PC-9 (cell line): ENCODE measurements at regions not wholly inside any gene's neighbourhood (a gene's known extent, or its start where the extent isn't known, plus 50 kb on each side); places are given as distances from the start of the nearest gene placed in this dataset.

Experiments
- BruUV-seq: library from RNA; stranded (reverse); fragments of 400-500 nt; replicated peaks from 2 replicates; lab custom pipeline; 2021; lab: Mats Ljungman, UMichigan
- CTCF ChIA-PET: fragments of 300-600 bp; sonication (Branson Sonifier 250); formaldehyde crosslinking; loops from one replicate; lab custom pipeline; 2022; ENCODE audit warnings: antibody characterized with exemption; lab: Charles Lee
- POLR2A ChIA-PET: fragments of 300-600 bp; sonication (Branson Sonifier 250); formaldehyde crosslinking; loops from one replicate; lab custom pipeline; 2022; ENCODE audit warnings: antibody characterized with exemption; ENCODE audit not compliant: unreplicated experiment; lab: Charles Lee
- DNase-seq, 2 experiments: peaks; one replicate each; pipeline versions ENCODE4 v3.0.0 to v3.0.0-alpha.2; 2015 to 2022; ENCODE audit warnings: mixed read lengths in 1 of 2
- H2AFZ ChIP-seq: fragments of 200-600 bp; sonication (generic); 2 replicates; pipeline ENCODE4 v1.8.1; 2017; ENCODE audit warnings: antibody characterized with exemption
- H3F3A ChIP-seq: fragments of 200-600 bp; sonication (generic); 2 replicates; pipeline ENCODE4 v1.8.1; 2017; ENCODE audit warnings: antibody characterized with exemption, mild to moderate bottlenecking, low read depth; ENCODE audit not compliant: insufficient read depth
- H3K27ac ChIP-seq: fragments of 200-600 bp; sonication (generic); 2 replicates; pipeline ENCODE4 v1.6.1; 2016; ENCODE audit warnings: mixed run types
- H3K27me3 ChIP-seq: fragments of 200-600 bp; sonication (generic); 2 replicates; pipeline ENCODE4 v1.6.1; 2016; ENCODE audit warnings: low read depth, mixed run types; ENCODE audit not compliant: insufficient read depth
- H3K36me3 ChIP-seq: fragments of 200-600 bp; sonication (generic); 2 replicates; pipeline ENCODE4 v1.6.1; 2016; ENCODE audit warnings: low read depth, mixed run types
- H3K4me1 ChIP-seq: fragments of 200-600 bp; sonication (generic); replicated peaks from 2 replicates; pipeline ENCODE4 v1.6.1; 2016; ENCODE audit warnings: mixed run types; ENCODE audit not compliant: insufficient read depth
- H3K4me2 ChIP-seq: fragments of 200-600 bp; sonication (generic); 2 replicates; pipeline ENCODE4 v1.6.1; 2017; ENCODE audit warnings: mixed run types
- H3K4me3 ChIP-seq: fragments of 200-600 bp; sonication (generic); 2 replicates; pipeline ENCODE4 v1.6.1; 2016; ENCODE audit warnings: mixed run types
- H3K79me2 ChIP-seq: fragments of 200-600 bp; sonication (generic); 2 replicates; pipeline ENCODE4 v1.6.1; 2017; ENCODE audit warnings: low read depth, mixed run types
- H3K9me2 ChIP-seq: fragments of 200-600 bp; sonication (generic); 2 replicates; pipeline ENCODE4 v1.8.1; 2017; ENCODE audit warnings: mild to moderate bottlenecking; ENCODE audit not compliant: insufficient read depth
- H3K9me3 ChIP-seq: fragments of 200-600 bp; sonication (generic); 2 replicates; pipeline ENCODE4 v1.8.1; 2016; ENCODE audit warnings: low read depth; ENCODE audit not compliant: insufficient read depth
- H4K20me1 ChIP-seq: fragments of 200-600 bp; sonication (generic); 2 replicates; pipeline ENCODE4 v1.8.1; 2017; ENCODE audit not compliant: insufficient read depth
- EZH2 ChIP-seq: fragments of 200-600 bp; sonication (generic); IDR thresholded peaks from 2 replicates; pipeline ENCODE4 v1.8.0; 2017; ENCODE audit warnings: antibody characterized with exemption, low read depth
- intact Hi-C: fragments of 100-400 bp; cut with micrococcal nuclease; formaldehyde crosslinking; loops from one replicate; pipeline ENCODE4 v1.10.0; 2022; ENCODE audit not compliant: unreplicated experiment
- TF ChIP-seq, protein P1 (sequence below): fragments of 200-600 bp; sonication (generic); conservative IDR thresholded peaks from 2 replicates; pipeline ENCODE4 v1.6.1; 2017; ENCODE audit warnings: mixed run types, antibody characterized with exemption, mild to moderate bottlenecking, moderate library complexity

DNA sequence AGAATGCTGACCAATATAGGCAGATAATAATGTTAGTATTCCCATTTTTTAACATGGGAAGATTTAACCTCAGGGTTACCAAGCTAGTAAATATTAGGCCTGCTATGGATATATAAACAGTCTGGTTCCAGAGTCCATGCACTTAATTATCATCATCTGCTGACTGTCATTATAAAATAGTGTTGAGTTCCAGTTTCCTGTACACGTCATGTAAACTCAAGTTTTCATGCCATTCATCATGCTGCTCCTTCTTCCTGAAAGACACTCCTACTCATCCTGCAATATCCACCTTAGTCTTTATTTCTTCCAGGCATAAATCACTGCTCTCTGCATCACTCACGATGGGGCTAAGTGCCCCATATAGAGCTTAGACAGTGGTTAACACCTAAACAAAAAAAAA lies 420.8 kb upstream of the SPHKAP start:
- no peaks in the 10 kb centered on the region for H3K79me2 ChIP-seq
- no TSS peak for BruUV-seq
- ChIA-PET CTCF (no interaction called here), POLR2A (interaction anchor here (0.7 kb wide), 1 partner anchor 1294 kb away, joined by 6 read pairs; no protein-coding TSS in a partner anchor)
- DNase-seq: no peak
- H3K36me3 ChIP-seq: no peaks in the 10 kb centered on the region
- no peaks in the 10 kb centered on the region for H3K4me1 ChIP-seq
- H3F3A ChIP-seq: no peaks in the 10 kb centered on the region
- H3K4me2 ChIP-seq: no peak overlapping the region
- no peaks in the 10 kb centered on the region for H3K9me2 ChIP-seq
- intact Hi-C loops: no loop called here
- H2AFZ ChIP-seq: no peak overlapping the region
- no peaks in the 10 kb centered on the region for H3K9me3 ChIP-seq
- H3K27ac ChIP-seq: no peak overlapping the region
- H3K4me3 ChIP-seq: no peak overlapping the region
- TF ChIP-seq, protein P1, sequence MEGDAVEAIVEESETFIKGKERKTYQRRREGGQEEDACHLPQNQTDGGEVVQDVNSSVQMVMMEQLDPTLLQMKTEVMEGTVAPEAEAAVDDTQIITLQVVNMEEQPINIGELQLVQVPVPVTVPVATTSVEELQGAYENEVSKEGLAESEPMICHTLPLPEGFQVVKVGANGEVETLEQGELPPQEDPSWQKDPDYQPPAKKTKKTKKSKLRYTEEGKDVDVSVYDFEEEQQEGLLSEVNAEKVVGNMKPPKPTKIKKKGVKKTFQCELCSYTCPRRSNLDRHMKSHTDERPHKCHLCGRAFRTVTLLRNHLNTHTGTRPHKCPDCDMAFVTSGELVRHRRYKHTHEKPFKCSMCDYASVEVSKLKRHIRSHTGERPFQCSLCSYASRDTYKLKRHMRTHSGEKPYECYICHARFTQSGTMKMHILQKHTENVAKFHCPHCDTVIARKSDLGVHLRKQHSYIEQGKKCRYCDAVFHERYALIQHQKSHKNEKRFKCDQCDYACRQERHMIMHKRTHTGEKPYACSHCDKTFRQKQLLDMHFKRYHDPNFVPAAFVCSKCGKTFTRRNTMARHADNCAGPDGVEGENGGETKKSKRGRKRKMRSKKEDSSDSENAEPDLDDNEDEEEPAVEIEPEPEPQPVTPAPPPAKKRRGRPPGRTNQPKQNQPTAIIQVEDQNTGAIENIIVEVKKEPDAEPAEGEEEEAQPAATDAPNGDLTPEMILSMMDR: no peak
- TF ChIP-seq EZH2: no peak
- no peaks in the 10 kb centered on the region for H4K20me1 ChIP-seq
- no peaks in the 10 kb centered on the region for H3K27me3 ChIP-seq

DNA sequence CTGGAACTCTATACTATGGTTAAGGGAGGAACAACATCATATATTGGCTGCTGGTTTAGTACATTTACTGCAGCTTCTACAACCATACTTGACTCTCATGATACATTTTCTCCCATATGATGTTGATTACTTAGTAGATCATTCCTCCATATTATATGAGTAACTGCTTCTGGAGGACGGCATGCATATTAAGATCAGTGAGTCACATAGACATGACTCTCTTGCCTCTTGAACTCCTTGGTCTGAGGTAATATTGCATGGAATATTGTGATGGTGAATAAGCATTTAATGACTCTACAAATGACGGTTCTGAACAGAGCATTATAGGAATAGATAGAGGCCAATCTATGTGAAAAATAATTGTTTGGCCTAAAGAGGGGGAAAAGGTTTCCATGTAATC lies 418.8 kb upstream of the SPHKAP start:
- H3F3A ChIP-seq: no peaks in the 10 kb centered on the region
- ChIA-PET POLR2A (no interaction called here), CTCF (no interaction called here)
- no peak overlapping the region for H3K4me2 ChIP-seq
- no peaks in the 10 kb centered on the region for H3K9me2 ChIP-seq
- no peaks in the 10 kb centered on the region for H4K20me1 ChIP-seq
- no peaks in the 10 kb centered on the region for H3K27me3 ChIP-seq
- H3K4me1 ChIP-seq: no peaks in the 10 kb centered on the region
- no peak for DNase-seq
- no peak overlapping the region for H2AFZ ChIP-seq
- H3K27ac ChIP-seq: no peak overlapping the region
- no peaks in the 10 kb centered on the region for H3K36me3 ChIP-seq
- intact Hi-C loops: no loop called here
- no TSS peak for BruUV-seq
- no peak for TF ChIP-seq EZH2
- TF ChIP-seq, protein P1: no peak
- H3K79me2 ChIP-seq: no peaks in the 10 kb centered on the region
- H3K4me3 ChIP-seq: no peak overlapping the region
- H3K9me3 ChIP-seq: no peaks in the 10 kb centered on the region

DNA sequence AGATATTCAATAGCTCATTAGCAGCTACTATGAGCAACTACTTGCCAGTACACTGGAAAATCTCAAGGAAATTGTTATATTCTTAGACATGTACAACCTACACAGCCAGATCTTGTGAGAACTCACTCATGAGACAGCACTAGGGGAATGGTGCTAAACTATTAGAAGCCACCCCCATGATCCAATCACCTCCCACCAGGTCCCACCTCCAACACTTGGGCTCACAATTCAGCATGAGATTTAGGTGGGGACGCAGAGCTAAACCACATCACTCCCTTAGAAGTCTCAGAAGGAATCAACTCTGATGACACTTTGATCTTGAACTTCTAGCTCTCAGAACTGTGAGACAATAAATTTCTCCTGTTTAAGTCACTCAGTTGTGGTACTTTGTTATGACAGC lies 418.3 kb upstream of the SPHKAP start:
- Histone ChIP-seq H3K9me3 (no peaks in the 10 kb centered on the region), H3K27ac (no peak overlapping the region), H3K79me2 (no peaks in the 10 kb centered on the region), H3K36me3 (no peaks in the 10 kb centered on the region), H3K27me3 (no peaks in the 10 kb centered on the region), H3K4me1 (no peaks in the 10 kb centered on the region), H3K9me2 (no peaks in the 10 kb centered on the region), H3K4me2 (no peak overlapping the region), H3F3A (no peaks in the 10 kb centered on the region), H3K4me3 (no peak overlapping the region), H2AFZ (no peak overlapping the region), H4K20me1 (no peaks in the 10 kb centered on the region)
- CTCF ChIA-PET: no interaction called here
- intact Hi-C loops: no loop called here
- BruUV-seq: no TSS peak
- TF ChIP-seq, protein P1: no peak
- POLR2A ChIA-PET: no interaction called here
- DNase-seq: no peak
